K562 (cell line): ENCODE measurements at regions not wholly inside any gene's neighbourhood (a gene's known extent, or its start where the extent isn't known, plus 50 kb on each side); places are given as distances from the start of the nearest gene placed in this dataset.

Source experiments
- ATAC-seq: fragments of 200-7000 bp; cut with Tn5 transposase; 3 replicates; pipeline ENCODE4 v1.9.1; 2020; ENCODE audit warnings: moderate library complexity
- BruUV-seq: library from RNA; stranded (reverse); fragments of 400-500 nt; replicated peaks from 2 replicates; lab custom pipeline; 2021; lab: Mats Ljungman, UMichigan
- CTCF ChIA-PET: fragments of 300-600 bp; formaldehyde crosslinking; extraction: SDS; loops from one replicate; lab custom pipeline; 2021; ENCODE audit warnings: low intra/inter-chr PET ratio; lab: Yijun Ruan, JAX
- POLR2A ChIA-PET: fragments of 300-600, 350-650 bp; sonication (Branson Sonifier 250); formaldehyde crosslinking; extraction: SDS; loops from one replicate; lab custom pipeline; 2021; ENCODE audit warnings: antibody characterized with exemption, inconsistent platforms; lab: Yijun Ruan, JAX
- DNase-seq, 4 experiments: peaks; one replicate each; pipeline versions ENCODE4 v3.0.0 to v3.0.0-alpha.2; 2011 to 2018; ENCODE audit warnings: low spot score in 3 of 4, mixed read lengths in 3 of 4; ENCODE audit errors: extremely low read depth in 1 of 4
- FAIRE-seq: peaks from 2 replicates; lab custom pipeline; 2011; peaks lifted over from hg19 to GRCh38; lab: Jason Lieb, UNC
- H2AFZ ChIP-seq: 2 replicates; pipeline ENCODE4 v1.6.0; 2011; ENCODE audit warnings: low read depth, low read length, control low read depth, inconsistent platforms
- H3K27ac ChIP-seq: fragments of 200-600 bp; 3 replicates; pipeline ENCODE4 v1.8.0; 2011; ENCODE audit warnings: low read depth, mild to moderate bottlenecking, control low read depth, inconsistent platforms, low read length, moderate library complexity, mixed read lengths; ENCODE audit errors: extremely low read depth
- H3K27me3 ChIP-seq, 2 experiments: fragments of 300-600 bp in 1 of 2; 2 replicates in 1 of 2; 3 replicates in 1 of 2; pipeline versions ENCODE4 v1.6.0 to v1.8.0; 2011; ENCODE audit warnings: inconsistent platforms in 2 of 2, low read length in 2 of 2, mild to moderate bottlenecking in 1 of 2, mixed read lengths in 1 of 2, moderate library complexity in 1 of 2; ENCODE audit not compliant: control insufficient read depth in 2 of 2, insufficient read depth in 2 of 2
- H3K36me3 ChIP-seq: fragments of 300-600 bp; 3 replicates; pipeline ENCODE4 v1.8.0; 2011; ENCODE audit warnings: mild to moderate bottlenecking, low read length, inconsistent platforms; ENCODE audit not compliant: control insufficient read depth, insufficient read depth
- H3K4me1 ChIP-seq, 2 experiments: fragments of 200-600 bp in 1 of 2; replicated peaks in 1 of 2; 2 replicates in 1 of 2; 3 replicates in 1 of 2; pipeline versions ENCODE4 v1.5.1 to v1.8.0; 2011; ENCODE audit warnings: inconsistent platforms in 2 of 2, low read length in 2 of 2, mild to moderate bottlenecking in 1 of 2, mixed read lengths in 1 of 2, moderate library complexity in 1 of 2; ENCODE audit not compliant: control insufficient read depth in 2 of 2, insufficient read depth in 2 of 2
- H3K4me2 ChIP-seq: 2 replicates; pipeline ENCODE4 v1.6.1; 2011; ENCODE audit warnings: low read length, control low read depth, inconsistent platforms, mixed read lengths; ENCODE audit not compliant: insufficient read depth
- H3K4me3 ChIP-seq: fragments of 200-600 bp; sonication (generic), shearing (Covaris generic); 2 replicates; pipeline ENCODE4 v1.5.1; 2016; ENCODE audit warnings: control low read depth, inconsistent platforms
- H3K79me2 ChIP-seq: fragments of 200-600 bp; 3 replicates; pipeline ENCODE4 v1.8.0; 2011; ENCODE audit warnings: low read length, inconsistent platforms; ENCODE audit not compliant: control insufficient read depth, insufficient read depth
- H3K9ac ChIP-seq, 2 experiments: 2 replicates each; pipeline versions ENCODE4 v1.6.0 to v1.6.1; 2011; ENCODE audit warnings: low read depth in 2 of 2, low read length in 2 of 2, control low read depth in 1 of 2, inconsistent platforms in 1 of 2, mild to moderate bottlenecking in 1 of 2, mixed read lengths in 1 of 2; ENCODE audit not compliant: insufficient read depth in 1 of 2
- H3K9me1 ChIP-seq: one replicate; pipeline ENCODE4 v1.6.0; 2011; ENCODE audit warnings: inconsistent platforms, mild to moderate bottlenecking, low read length, moderate library complexity; ENCODE audit not compliant: control insufficient read depth, insufficient read depth
- H3K9me3 ChIP-seq: replicated peaks from 2 replicates; pipeline ENCODE4 v1.5.1; 2011; ENCODE audit warnings: low read depth, low read length, inconsistent platforms; ENCODE audit not compliant: control insufficient read depth, insufficient read depth
- H4K20me1 ChIP-seq: replicated peaks from 2 replicates; pipeline ENCODE4 v1.6.1; 2011; ENCODE audit warnings: low read length, inconsistent platforms, mixed read lengths; ENCODE audit not compliant: control insufficient read depth, insufficient read depth
- ATF3 ChIP-seq, 2 experiments: fragments of 450-650 bp in 1 of 2; sonication (generic) in 1 of 2; formaldehyde crosslinking in 1 of 2; IDR thresholded peaks in 1 of 2; conservative IDR thresholded peaks in 1 of 2; 2 replicates each; pipeline versions ENCODE4 v1.6.1 to v1.8.1; 2016 to 2023; ENCODE audit warnings: mild to moderate bottlenecking in 2 of 2, moderate library complexity in 2 of 2, inconsistent platforms in 1 of 2, missing genetic modification reagents in 1 of 2
- C11orf30 ChIP-seq: fragments of 450-650 bp; IDR thresholded peaks from 2 replicates; pipeline ENCODE4 v1.6.1; 2016; ENCODE audit warnings: low read depth, mild to moderate bottlenecking
- CBX2 ChIP-seq: fragments of 200-600 bp; sonication (generic); IDR thresholded peaks from one replicate; pipeline ENCODE4 v1.6.1; 2012; ENCODE audit warnings: mild to moderate bottlenecking, low read length, inconsistent platforms; ENCODE audit not compliant: insufficient read depth, poor library complexity, severe bottlenecking
- CTBP1 ChIP-seq: fragments of 450-650 bp; IDR thresholded peaks from 2 replicates; pipeline ENCODE4 v1.6.1; 2016; ENCODE audit warnings: borderline replicate concordance
- HIVEP1 ChIP-seq: fragments of 250-450 bp; sonication (Bioruptor Pico); IDR thresholded peaks from 2 replicates; pipeline ENCODE4 v1.4.0; 2020; ENCODE audit warnings: mild to moderate bottlenecking
- LEF1 ChIP-seq: fragments of 450-650 bp; IDR thresholded peaks from 2 replicates; pipeline ENCODE4 v1.6.1; 2016; ENCODE audit warnings: mild to moderate bottlenecking
- MLX ChIP-seq, 2 experiments: fragments of 450-650 bp in 1 of 2; sonication (generic) in 1 of 2; formaldehyde crosslinking; conservative IDR thresholded peaks; 2 replicates each; pipeline versions ENCODE4 v1.4.0 to v1.8.1; 2020 to 2022; ENCODE audit warnings: mild to moderate bottlenecking in 1 of 2, missing genetic modification reagents in 1 of 2
- NR2F6 ChIP-seq: fragments of 450-650 bp; formaldehyde crosslinking; IDR thresholded peaks from 2 replicates; pipeline ENCODE4 v1.4.0; 2020; ENCODE audit warnings: mild to moderate bottlenecking
- SAFB ChIP-seq: fragments of 200-400 bp; formaldehyde crosslinking; IDR thresholded peaks from 2 replicates; pipeline ENCODE4 v1.6.1; 2017; ENCODE audit warnings: low read depth, low read length, borderline replicate concordance
- SAFB2 ChIP-seq: fragments of 200-400 bp; formaldehyde crosslinking; IDR thresholded peaks from 2 replicates; pipeline ENCODE4 v1.6.1; 2018; ENCODE audit warnings: borderline replicate concordance, low read length, low read depth, moderate library complexity; ENCODE audit not compliant: severe bottlenecking
- TEAD1 ChIP-seq, 2 experiments: fragments of 450-650 bp in 1 of 2; sonication (generic) in 1 of 2; formaldehyde crosslinking; IDR thresholded peaks; 2 replicates each; pipeline versions ENCODE4 v1.4.0 to v1.8.0; 2020 to 2022; ENCODE audit warnings: mild to moderate bottlenecking in 2 of 2, missing genetic modification reagents in 1 of 2
- ZBTB1 ChIP-seq: sonication (generic); formaldehyde crosslinking; IDR thresholded peaks from 2 replicates; pipeline ENCODE4 v1.8.1; 2023; ENCODE audit warnings: missing genetic modification reagents, low read depth, mild to moderate bottlenecking, borderline replicate concordance
- ZNF589 ChIP-seq: fragments of 200-800 bp; sonication (Bioruptor generic); IDR thresholded peaks from 2 replicates; pipeline ENCODE4 v1.6.1; 2016; ENCODE audit warnings: low read depth, missing genetic modification characterization, missing compliant biosample characterization
- WGBS: fragments of 100-300 bp; shearing (Covaris generic); methylation state at CpG from one replicate; pipeline ENCODE4 v1.1.6; 2016; ENCODE audit warnings: low coverage, mixed read lengths; ENCODE audit not compliant: insufficient coverage; ENCODE audit errors: missing lambda C conversion rate; 5-methylcytosine and 5-hydroxymethylcytosine counted together
- in situ Hi-C: fragments of 300-500 bp; cut with MboI; formaldehyde crosslinking; loops from 4 replicates; pipeline ENCODE4 v1.15.0; 2018; ENCODE audit warnings: inconsistent platforms, mixed read lengths
- intact Hi-C: fragments of 100-400 bp; cut with micrococcal nuclease; formaldehyde crosslinking; loops from 2 replicates; pipeline ENCODE4 v1.14.2; 2022

- no peak for TF ChIP-seq MLX (CRISPR knock-in tag; conservative IDR thresholded peaks at IDR 0.05)
- TF ChIP-seq CTBP1 = no peak
- no peak for TF ChIP-seq NR2F6 (CRISPR knock-in tag)
- no peak for TF ChIP-seq HIVEP1 (CRISPR knock-in tag)
- TF ChIP-seq LEF1 = no peak
- TF ChIP-seq TEAD1 (CRISPR knock-in tag; IDR thresholded peaks at IDR 0.05) = no peak
- TF ChIP-seq CBX2 = no peak
Measured at GRCh38 chr4:127246963-127247952, 385.5 kb upstream of the INTU start (continued).

GRCh38 chr4:127249066-127249766 is 383.5 kb upstream of the INTU start:
- Histone ChIP-seq H3K4me2 (no peak overlapping the region), H3K9me3 (no peaks in the 10 kb centered on the region), H2AFZ (0 out of 2 replicates have a peak overlapping the region, but pooled peaks have one; percentile 28), H3K9ac (no peak overlapping the region), H3K27me3 (no peaks in the 10 kb centered on the region), H3K79me2 (no peaks in the 10 kb centered on the region), H3K4me1 (no peaks in the 10 kb centered on the region; a peak in 1 of 5 replicates), H3K27ac (no peak overlapping the region), H3K36me3 (no peaks in the 10 kb centered on the region), H3K4me3 (no peak overlapping the region), H3K9me1 (no peaks in the 10 kb centered on the region), H4K20me1 (no peaks in the 10 kb centered on the region)
- ATAC-seq (peak; percentile 69), DNase-seq (peak in 1 of 4 experiments; percentile 3), FAIRE-seq (no peak)
- intact Hi-C loops (no loop called here), in situ Hi-C loops (no loop called here)
- ChIA-PET CTCF (no interaction called here), POLR2A (no interaction called here)
- no TSS peak for BruUV-seq
- 0% methylated on average over 3 of the region's 3 CpGs for WGBS
- peak; percentile 64 for TF ChIP-seq ATF3 (IDR thresholded peaks at IDR 0.05)
- TF ChIP-seq ATF3 (CRISPR knock-in tag; conservative IDR thresholded peaks at IDR 0.05) = no peak
- TF ChIP-seq ZNF589 (CRISPR knock-in tag) = peak; percentile 43; the same call in 1 of the 2 replicates
- no peak for TF ChIP-seq ZBTB1 (CRISPR knock-in tag)
- TF ChIP-seq SAFB = no peak
- TF ChIP-seq SAFB2 = no peak
- TF ChIP-seq C11orf30 = peak; percentile 25; the same call in 1 of the 2 replicates
